Breast epithelium (tissue), 3 donors: ENCODE measurements at regions not wholly inside any gene's neighbourhood (a gene's known extent, or its start where the extent isn't known, plus 50 kb on each side); places are given as distances from the start of the nearest gene placed in this dataset.

Experiments used
- POLR2A ChIP-seq: fragments of 450-650 bp; IDR thresholded peaks from one replicate; pipeline ENCODE4 v1.6.1; 2016; ENCODE audit warnings: antibody characterized with exemption, mild to moderate bottlenecking, moderate library complexity
- TF ChIP-seq, protein P1 (sequence below), 3 donors: fragments of 450-650 bp; IDR thresholded peaks; one replicate each; pipeline ENCODE4 v1.5.1; 2016 to 2017; ENCODE audit warnings: antibody characterized with exemption in 3 of 3, mild to moderate bottlenecking in 3 of 3, moderate library complexity in 3 of 3

DNA sequence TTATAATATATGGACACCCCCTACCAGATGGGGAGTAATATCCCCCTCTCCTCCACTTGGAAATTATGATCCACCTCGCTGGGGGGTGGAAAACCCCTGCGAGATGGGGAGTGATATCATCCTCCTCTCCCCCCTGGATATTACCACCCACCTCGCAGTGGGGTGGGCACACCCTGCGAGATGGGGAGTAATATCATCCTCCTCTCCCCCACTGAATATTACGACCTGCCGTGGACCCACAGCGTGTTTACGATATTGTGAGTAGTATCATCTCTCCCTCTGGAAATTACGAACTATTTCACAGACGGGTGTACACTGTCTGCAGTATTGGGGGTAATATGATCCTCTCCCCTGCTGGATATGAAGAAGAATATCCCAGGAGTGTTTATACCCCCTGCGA, 228.3 kb upstream of the WSCD1 start:
- no peak for TF ChIP-seq POLR2A
- TF ChIP-seq, protein P1, sequence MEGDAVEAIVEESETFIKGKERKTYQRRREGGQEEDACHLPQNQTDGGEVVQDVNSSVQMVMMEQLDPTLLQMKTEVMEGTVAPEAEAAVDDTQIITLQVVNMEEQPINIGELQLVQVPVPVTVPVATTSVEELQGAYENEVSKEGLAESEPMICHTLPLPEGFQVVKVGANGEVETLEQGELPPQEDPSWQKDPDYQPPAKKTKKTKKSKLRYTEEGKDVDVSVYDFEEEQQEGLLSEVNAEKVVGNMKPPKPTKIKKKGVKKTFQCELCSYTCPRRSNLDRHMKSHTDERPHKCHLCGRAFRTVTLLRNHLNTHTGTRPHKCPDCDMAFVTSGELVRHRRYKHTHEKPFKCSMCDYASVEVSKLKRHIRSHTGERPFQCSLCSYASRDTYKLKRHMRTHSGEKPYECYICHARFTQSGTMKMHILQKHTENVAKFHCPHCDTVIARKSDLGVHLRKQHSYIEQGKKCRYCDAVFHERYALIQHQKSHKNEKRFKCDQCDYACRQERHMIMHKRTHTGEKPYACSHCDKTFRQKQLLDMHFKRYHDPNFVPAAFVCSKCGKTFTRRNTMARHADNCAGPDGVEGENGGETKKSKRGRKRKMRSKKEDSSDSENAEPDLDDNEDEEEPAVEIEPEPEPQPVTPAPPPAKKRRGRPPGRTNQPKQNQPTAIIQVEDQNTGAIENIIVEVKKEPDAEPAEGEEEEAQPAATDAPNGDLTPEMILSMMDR (IDR thresholded peaks at IDR 0.05): no peak
